ENCODE measurements at regions not wholly inside any gene's neighbourhood (a gene's known extent, or its start where the extent isn't known, plus 50 kb on each side); places are given as distances from the start of the nearest gene placed in this dataset.

DNA sequence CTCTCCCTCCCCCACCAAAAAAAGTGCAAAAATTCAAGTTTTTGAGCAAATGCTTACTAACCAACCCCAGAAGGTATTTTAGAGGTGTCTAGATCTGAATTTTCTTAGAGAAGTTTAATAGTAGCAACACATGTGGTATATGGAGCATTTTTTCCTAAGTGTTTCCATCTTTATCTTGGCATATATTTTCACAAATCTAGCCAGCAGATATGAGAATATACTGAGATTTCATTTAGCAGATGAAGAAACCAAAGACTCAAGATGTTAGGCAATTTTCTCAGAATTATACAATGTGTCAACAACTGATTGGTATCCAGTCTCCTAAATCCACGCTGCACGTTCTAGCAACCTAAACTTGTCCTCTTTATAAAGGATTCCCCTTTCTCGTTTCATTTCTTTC is 245.5 kb upstream of the CXXC4 start:
- TF ChIP-seq, protein P1, sequence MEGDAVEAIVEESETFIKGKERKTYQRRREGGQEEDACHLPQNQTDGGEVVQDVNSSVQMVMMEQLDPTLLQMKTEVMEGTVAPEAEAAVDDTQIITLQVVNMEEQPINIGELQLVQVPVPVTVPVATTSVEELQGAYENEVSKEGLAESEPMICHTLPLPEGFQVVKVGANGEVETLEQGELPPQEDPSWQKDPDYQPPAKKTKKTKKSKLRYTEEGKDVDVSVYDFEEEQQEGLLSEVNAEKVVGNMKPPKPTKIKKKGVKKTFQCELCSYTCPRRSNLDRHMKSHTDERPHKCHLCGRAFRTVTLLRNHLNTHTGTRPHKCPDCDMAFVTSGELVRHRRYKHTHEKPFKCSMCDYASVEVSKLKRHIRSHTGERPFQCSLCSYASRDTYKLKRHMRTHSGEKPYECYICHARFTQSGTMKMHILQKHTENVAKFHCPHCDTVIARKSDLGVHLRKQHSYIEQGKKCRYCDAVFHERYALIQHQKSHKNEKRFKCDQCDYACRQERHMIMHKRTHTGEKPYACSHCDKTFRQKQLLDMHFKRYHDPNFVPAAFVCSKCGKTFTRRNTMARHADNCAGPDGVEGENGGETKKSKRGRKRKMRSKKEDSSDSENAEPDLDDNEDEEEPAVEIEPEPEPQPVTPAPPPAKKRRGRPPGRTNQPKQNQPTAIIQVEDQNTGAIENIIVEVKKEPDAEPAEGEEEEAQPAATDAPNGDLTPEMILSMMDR (conservative IDR thresholded peaks at IDR 0.05) = no peak
- no peaks in the 10 kb centered on the region for H3K36me3 ChIP-seq (ENCODE audit: control insufficient read depth, insufficient read depth, low read length)

DNA sequence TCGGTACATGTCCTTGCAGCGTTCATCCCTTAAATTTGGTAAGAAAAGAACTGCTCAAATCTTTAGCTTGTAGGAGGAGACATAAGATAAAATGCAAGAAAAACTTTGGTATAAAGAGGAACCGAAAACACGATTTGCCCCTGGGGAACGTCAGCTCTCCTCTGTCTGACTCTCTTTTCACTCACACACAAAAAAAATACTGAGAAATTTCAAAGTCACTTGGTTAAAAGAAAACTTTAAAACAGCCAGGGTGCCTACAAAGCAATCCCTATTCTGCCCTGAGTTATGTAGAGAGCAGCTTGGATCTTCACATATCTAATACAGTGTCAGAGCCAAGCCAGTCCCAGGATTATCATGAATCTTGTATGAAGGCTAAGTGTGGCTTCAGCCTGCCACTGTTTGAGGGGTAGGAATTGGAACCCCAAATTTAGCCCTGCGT is 248.5 kb upstream of the CXXC4 start:
- no peak overlapping the region for H3K4me3 ChIP-seq (ENCODE audit: low read length)
- H3K9me3 ChIP-seq (ENCODE audit: control insufficient read depth, low read length) = no peaks in the 10 kb centered on the region
- 91 to 100% methylated on average over 1 to 6 of the region's 6 CpGs for WGBS, 2 experiments (ENCODE audit: insufficient coverage in 1 of 2, insufficient read length in 1 of 2)
- DNase-seq = no peak
- Mint-ChIP-seq H3K27ac (no peak overlapping the region), H3K4me3 (no peak overlapping the region), H3K4me1 (peaks cover under 1% of the 10 kb centered on the region), H3K9me3 (no peaks in the 10 kb centered on the region), H3K27me3 (ENCODE audit: insufficient read depth) (no peaks in the 10 kb centered on the region), H3K36me3 (ENCODE audit: low read depth) (no peaks in the 10 kb centered on the region)
- no peaks in the 10 kb centered on the region for H3K27me3 ChIP-seq (ENCODE audit: control insufficient read depth, insufficient read depth, low read length, poor library complexity, severe bottlenecking)
- no peaks in the 10 kb centered on the region for H3K36me3 ChIP-seq (ENCODE audit: control insufficient read depth, insufficient read depth, low read length)
- TF ChIP-seq, protein P1 (conservative IDR thresholded peaks at IDR 0.05) = no peak
- H3K27ac ChIP-seq (ENCODE audit: low read depth, low read length) = no peak overlapping the region
- H3K9ac ChIP-seq (ENCODE audit: extremely low read depth, low read length, poor library complexity, severe bottlenecking) = no peak overlapping the region
- no peaks in the 10 kb centered on the region for H3K4me1 ChIP-seq (ENCODE audit: control insufficient read depth, insufficient read depth, low read length)

More for the DNA sequence above, 245.5 kb upstream of the CXXC4 start:
- no peaks in the 10 kb centered on the region for H3K9me3 ChIP-seq (ENCODE audit: control insufficient read depth, low read length)
- no peak overlapping the region for H3K27ac ChIP-seq (ENCODE audit: low read depth, low read length)
- Mint-ChIP-seq H3K27ac (no peak overlapping the region), H3K9me3 (no peaks in the 10 kb centered on the region), H3K36me3 (ENCODE audit: low read depth) (no peaks in the 10 kb centered on the region), H3K27me3 (ENCODE audit: insufficient read depth) (no peaks in the 10 kb centered on the region), H3K4me3 (no peak overlapping the region), H3K4me1 (peaks cover 5% of the 10 kb centered on the region)
- no peak overlapping the region for H3K9ac ChIP-seq (ENCODE audit: extremely low read depth, low read length, poor library complexity, severe bottlenecking)
- H3K4me1 ChIP-seq (ENCODE audit: control insufficient read depth, insufficient read depth, low read length) = no peaks in the 10 kb centered on the region
- no peak overlapping the region for H3K4me3 ChIP-seq (ENCODE audit: low read length)
- no peak for DNase-seq
- no peaks in the 10 kb centered on the region for H3K27me3 ChIP-seq (ENCODE audit: control insufficient read depth, insufficient read depth, low read length, poor library complexity, severe bottlenecking)
- 89 to 93% methylated on average over 2 to 3 of the region's 3 CpGs for WGBS, 2 experiments (ENCODE audit: insufficient coverage in 1 of 2, insufficient read length in 1 of 2)

DNA sequence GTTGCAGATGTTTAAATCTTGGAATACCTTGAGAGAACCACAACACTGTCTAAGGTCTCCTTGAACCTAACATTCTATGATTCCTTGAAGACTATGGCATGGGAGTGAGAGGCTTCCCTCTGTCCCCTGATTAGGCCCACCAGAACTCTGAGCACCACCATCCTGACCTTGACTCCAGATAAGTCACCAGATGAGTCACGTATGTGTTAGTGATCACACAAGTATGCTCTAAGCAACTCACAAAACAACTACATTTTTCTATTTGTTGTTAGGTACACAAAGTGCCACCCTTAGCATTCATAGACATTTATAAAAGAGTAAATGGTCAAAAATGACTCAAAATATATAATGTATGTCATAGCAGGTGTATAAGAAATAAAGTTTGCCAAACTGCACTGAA is 252.9 kb upstream of the CXXC4 start:
- no peak overlapping the region for H3K4me3 ChIP-seq (ENCODE audit: low read length)
- H3K27me3 ChIP-seq (ENCODE audit: control insufficient read depth, insufficient read depth, low read length, poor library complexity, severe bottlenecking) = no peaks in the 10 kb centered on the region
- no peaks in the 10 kb centered on the region for H3K4me1 ChIP-seq (ENCODE audit: control insufficient read depth, insufficient read depth, low read length)
- DNase-seq = no peak
- H3K9me3 ChIP-seq (ENCODE audit: control insufficient read depth, low read length) = no peaks in the 10 kb centered on the region
- WGBS, 2 experiments (ENCODE audit: insufficient coverage in 1 of 2, insufficient read length in 1 of 2) = 89% methylated on average over 1 of the region's 1 CpG; no CpG with 5 or more reads in 1 of the 2 experiments
- no peak overlapping the region for H3K9ac ChIP-seq (ENCODE audit: extremely low read depth, low read length, poor library complexity, severe bottlenecking)
- TF ChIP-seq, protein P1 (conservative IDR thresholded peaks at IDR 0.05) = no peak
- H3K36me3 Mint-ChIP-seq (ENCODE audit: low read depth) = no peaks in the 10 kb centered on the region
- no peak overlapping the region for H3K27ac ChIP-seq (ENCODE audit: low read depth, low read length)
- no peaks in the 10 kb centered on the region for H3K9me3 Mint-ChIP-seq
- H3K4me3 Mint-ChIP-seq = no peak overlapping the region
- H3K36me3 ChIP-seq (ENCODE audit: control insufficient read depth, insufficient read depth, low read length) = no peaks in the 10 kb centered on the region
- H3K4me1 Mint-ChIP-seq = peaks cover 13% of the 10 kb centered on the region
- no peak overlapping the region for H3K27ac Mint-ChIP-seq
- peaks cover under 1% of the 10 kb centered on the region for H3K27me3 Mint-ChIP-seq (ENCODE audit: insufficient read depth)
